ENCODE measurements at regions not wholly inside any gene's neighbourhood (a gene's known extent, or its start where the extent isn't known, plus 50 kb on each side); places are given as distances from the start of the nearest gene placed in this dataset.

DNA sequence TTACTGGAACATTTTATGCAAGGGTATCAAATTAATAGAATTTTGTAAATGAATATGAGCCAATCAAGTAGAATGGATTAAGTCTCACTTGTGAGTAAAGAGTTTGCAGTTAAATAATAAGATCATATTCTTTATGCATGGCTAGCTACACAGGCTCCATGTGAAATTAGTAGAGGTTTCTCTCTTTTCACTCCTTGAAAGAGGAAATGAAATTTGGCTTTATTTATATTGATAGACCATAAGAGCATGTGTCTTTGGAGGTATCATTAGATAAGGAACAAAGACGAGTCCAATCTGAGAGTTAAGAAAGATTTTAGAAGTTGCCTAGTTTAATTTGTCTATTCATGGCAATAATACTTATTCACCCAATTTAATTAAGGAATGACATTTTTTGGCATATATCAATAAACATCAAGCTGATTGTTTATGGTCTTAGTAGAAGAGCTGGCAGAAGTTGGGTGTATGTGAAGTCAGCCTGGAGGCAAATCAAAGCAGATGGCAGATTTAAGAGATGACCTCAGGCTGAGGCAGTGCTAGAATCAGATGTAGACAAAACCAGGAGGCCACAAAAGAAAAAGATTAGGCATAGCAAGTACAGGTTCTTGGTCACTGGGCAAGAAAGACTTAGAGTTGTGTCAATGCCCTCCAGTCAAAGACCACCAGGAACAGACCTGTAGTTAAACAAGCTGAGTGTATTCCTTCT is 406.5 kb upstream of the ARHGEF26 start:
- no peak for DNase-seq
- no peaks in the 10 kb centered on the region for H3K36me3 ChIP-seq (ENCODE audit: control insufficient read depth in 2 of 3, insufficient read depth in 3 of 3, low read length in 3 of 3)

DNA sequence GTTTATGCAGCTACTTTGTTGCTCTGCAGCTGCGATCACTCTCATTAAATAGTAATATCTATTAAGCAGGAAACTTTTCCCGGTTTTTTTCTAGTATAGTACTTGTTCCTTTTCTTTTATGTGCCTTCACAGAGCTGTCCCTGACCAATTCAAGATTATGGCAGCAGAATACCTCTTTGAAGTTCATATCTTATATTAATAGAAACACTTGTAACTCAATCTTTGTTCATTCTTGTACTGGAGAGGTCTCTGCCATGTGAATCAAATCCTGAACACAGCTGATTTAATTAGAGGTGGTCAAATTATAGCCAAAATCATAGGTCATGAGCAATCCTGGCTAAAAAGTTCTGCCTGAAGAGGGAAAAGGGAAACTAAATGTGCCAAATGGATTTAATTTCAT is 399.0 kb upstream of the ARHGEF26 start:
- Mint-ChIP-seq H3K36me3 (peaks cover 0 to 5% (median 0%) of the 10 kb centered on the region in 5 donors), H3K4me3 (no peak overlapping the region), H3K9me3 (peaks cover 0 to 2% (median 0%) of the 10 kb centered on the region in 11 donors), H3K27ac (no peak overlapping the region), H3K4me1 (no peaks in the 10 kb centered on the region), H3K27me3 (peaks cover 4 to 12% (median 5%) of the 10 kb centered on the region in 5 donors)
- Histone ChIP-seq H3K4me3 (ENCODE audit: low read length) (no peak overlapping the region), H3K9me3 (ENCODE audit: control insufficient read depth in 2 of 3, low read length in 3 of 3) (no peaks in the 10 kb centered on the region), H3K4me1 (ENCODE audit: control insufficient read depth in 2 of 2, insufficient read depth in 2 of 2, low read length in 2 of 2) (no peaks in the 10 kb centered on the region), H3K36me3 (ENCODE audit: control insufficient read depth in 2 of 3, insufficient read depth in 3 of 3, low read length in 3 of 3) (no peaks in the 10 kb centered on the region), H3K27ac (ENCODE audit: low read depth, low read length) (no peak overlapping the region), H3K27me3 (ENCODE audit: control insufficient read depth in 2 of 2, insufficient read depth in 2 of 2, low read length in 2 of 2) (no peaks in the 10 kb centered on the region)
- ATAC-seq (no peak), DNase-seq (no peak)
- intact Hi-C loops (cut with micrococcal nuclease), result no loop called here
- ChIA-PET CTCF (no interaction called here), POLR2A (no interaction called here)

More for the DNA sequence above, 406.5 kb upstream of the ARHGEF26 start:
- Mint-ChIP-seq H3K4me3 (no peak overlapping the region), H3K4me1 (no peaks in the 10 kb centered on the region), H3K36me3 (no peaks in the 10 kb centered on the region), H3K9me3 (peaks cover 0 to 10% (median 2%) of the 10 kb centered on the region in 11 donors), H3K27ac (no peak overlapping the region), H3K27me3 (peaks cover 0 to 8% (median 4%) of the 10 kb centered on the region in 5 donors)
- no peak for ATAC-seq
- Histone ChIP-seq H3K9me3 (ENCODE audit: control insufficient read depth in 2 of 3, low read length in 3 of 3) (no peaks in the 10 kb centered on the region), H3K4me3 (ENCODE audit: low read length) (no peak overlapping the region), H3K4me1 (ENCODE audit: control insufficient read depth in 2 of 2, insufficient read depth in 2 of 2, low read length in 2 of 2) (no peaks in the 10 kb centered on the region), H3K27ac (ENCODE audit: low read depth, low read length) (no peak overlapping the region), H3K27me3 (ENCODE audit: control insufficient read depth in 2 of 2, insufficient read depth in 2 of 2, low read length in 2 of 2) (no peaks in the 10 kb centered on the region)
- CTCF ChIA-PET, result interaction anchor here (0.7 kb wide), 1 partner anchor 23 kb away, joined by 3 read pairs; no protein-coding TSS in a partner anchor
- intact Hi-C loops (cut with micrococcal nuclease), result no loop called here
- POLR2A ChIA-PET, result no interaction called here

DNA sequence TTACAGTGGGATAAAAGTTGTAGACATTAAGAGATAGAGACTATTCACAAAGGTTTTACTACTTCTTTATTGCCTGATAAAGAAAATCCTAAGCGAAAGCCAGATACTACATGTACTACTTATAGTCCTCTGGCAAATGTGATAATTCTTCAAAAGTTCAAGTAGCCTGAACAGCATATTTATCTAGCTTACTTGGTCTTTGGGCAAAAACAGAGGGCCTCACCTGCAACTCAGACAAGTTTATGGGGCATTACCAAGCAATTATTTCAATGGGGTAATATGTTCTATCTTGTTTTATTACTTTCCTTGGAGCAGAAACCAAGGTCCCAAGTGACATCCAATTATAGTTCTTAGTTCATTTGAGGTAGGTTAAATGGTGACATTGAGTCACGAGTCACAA is 390.1 kb upstream of the ARHGEF26 start:
- DNase-seq (no peak), ATAC-seq (no peak)
- ChIA-PET CTCF (no interaction called here), POLR2A (no interaction called here)
- Mint-ChIP-seq H3K27ac (no peak overlapping the region), H3K9me3 (peaks cover 2 to 26% (median 11%) of the 10 kb centered on the region in 11 donors), H3K4me1 (no peaks in the 10 kb centered on the region), H3K4me3 (no peak overlapping the region), H3K36me3 (peaks cover 0 to 6% (median 0%) of the 10 kb centered on the region in 5 donors), H3K27me3 (peaks cover 0 to 9% (median 4%) of the 10 kb centered on the region in 5 donors)
- no peaks in the 10 kb centered on the region for H3K36me3 ChIP-seq (ENCODE audit: control insufficient read depth in 2 of 3, insufficient read depth in 3 of 3, low read length in 3 of 3)
- H3K4me1 ChIP-seq (ENCODE audit: control insufficient read depth in 2 of 2, insufficient read depth in 2 of 2, low read length in 2 of 2), result no peaks in the 10 kb centered on the region
- H3K27me3 ChIP-seq (ENCODE audit: control insufficient read depth in 2 of 2, insufficient read depth in 2 of 2, low read length in 2 of 2), result no peaks in the 10 kb centered on the region
- H3K27ac ChIP-seq (ENCODE audit: low read depth, low read length), result no peak overlapping the region
- H3K4me3 ChIP-seq (ENCODE audit: low read length), result no peak overlapping the region
- intact Hi-C loops (cut with micrococcal nuclease), result no loop called here
- H3K9me3 ChIP-seq (ENCODE audit: control insufficient read depth in 2 of 3, low read length in 3 of 3), result no peaks in the 10 kb centered on the region

DNA sequence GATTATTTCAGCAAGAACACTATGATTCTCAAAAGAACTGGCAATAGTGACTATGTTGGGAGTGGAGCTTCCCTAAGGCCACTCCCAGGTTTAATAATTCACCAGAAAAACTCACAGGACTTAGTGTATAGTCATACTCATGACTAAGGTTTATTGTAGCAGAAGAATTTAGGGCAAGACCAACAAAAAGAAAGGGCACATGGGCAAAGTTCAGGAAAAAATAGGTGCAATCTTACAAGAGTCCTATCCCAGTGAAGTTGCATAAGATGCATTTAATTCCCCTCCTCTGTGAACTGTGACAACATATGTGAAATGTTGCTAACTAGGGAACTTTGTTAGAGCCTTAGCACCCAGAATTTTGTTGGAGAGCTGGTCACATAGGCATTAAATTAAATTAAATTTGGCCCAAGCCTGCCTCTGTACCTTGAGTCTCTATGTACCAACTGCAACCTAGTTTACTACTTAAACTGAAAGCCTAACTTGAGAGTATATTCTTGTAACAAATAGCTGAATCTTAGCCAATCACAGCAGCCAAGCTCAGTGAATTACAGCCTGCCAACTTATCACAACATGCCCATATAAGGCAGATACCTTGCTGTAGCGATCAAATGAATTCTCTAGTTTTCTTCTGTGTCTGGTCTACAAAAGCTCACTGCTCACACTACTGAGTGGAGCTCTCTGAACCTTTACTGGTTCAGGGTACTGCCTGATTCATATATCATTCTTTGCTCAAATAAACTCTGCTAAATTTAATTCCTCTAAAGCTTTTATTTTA is 386.2 kb upstream of the ARHGEF26 start:
- no peak for ATAC-seq
- no peaks in the 10 kb centered on the region for H3K4me1 ChIP-seq (ENCODE audit: control insufficient read depth in 2 of 2, insufficient read depth in 2 of 2, low read length in 2 of 2)
- no peaks in the 10 kb centered on the region for H3K27me3 ChIP-seq (ENCODE audit: control insufficient read depth in 2 of 2, insufficient read depth in 2 of 2, low read length in 2 of 2)
- H3K27ac ChIP-seq (ENCODE audit: low read depth, low read length), result no peak overlapping the region
- CTCF ChIA-PET, result no interaction called here
- no peak for DNase-seq
- Mint-ChIP-seq H3K9me3 (peaks cover 2 to 26% (median 11%) of the 10 kb centered on the region in 11 donors), H3K27me3 (peaks cover 0 to 4% (median 0%) of the 10 kb centered on the region in 5 donors), H3K27ac (no peak overlapping the region), H3K36me3 (peaks cover 0 to 6% (median 4%) of the 10 kb centered on the region in 5 donors), H3K4me1 (peaks cover 0 to 1% (median 0%) of the 10 kb centered on the region in 7 donors), H3K4me3 (no peak overlapping the region)
- H3K9me3 ChIP-seq (ENCODE audit: control insufficient read depth in 2 of 3, low read length in 3 of 3), result no peaks in the 10 kb centered on the region
- H3K36me3 ChIP-seq (ENCODE audit: control insufficient read depth in 2 of 3, insufficient read depth in 3 of 3, low read length in 3 of 3), result no peaks in the 10 kb centered on the region
- no peak overlapping the region for H3K4me3 ChIP-seq (ENCODE audit: low read length)
- intact Hi-C loops (cut with micrococcal nuclease), result no loop called here
- POLR2A ChIA-PET, result no interaction called here

DNA sequence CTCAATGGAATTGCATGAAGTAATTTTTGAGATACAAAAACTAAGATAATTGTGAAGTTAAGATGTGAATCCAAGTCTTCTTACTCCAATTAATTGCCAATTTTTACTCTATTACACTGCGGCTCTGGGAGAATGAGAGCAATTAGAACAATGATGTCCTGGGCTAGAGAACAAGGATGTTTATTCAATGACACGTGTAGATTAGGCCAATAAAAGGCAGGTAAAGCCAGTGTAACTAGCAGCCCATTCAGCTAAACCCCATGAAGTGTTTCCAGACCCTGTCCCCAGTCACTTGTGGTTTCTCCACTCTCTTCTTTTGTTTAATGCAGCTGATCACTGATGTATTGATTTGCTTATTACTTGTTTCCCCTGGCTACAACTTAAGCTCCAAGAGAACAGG is 381.1 kb upstream of the ARHGEF26 start:
- no peaks in the 10 kb centered on the region for H3K4me1 ChIP-seq (ENCODE audit: control insufficient read depth in 2 of 2, insufficient read depth in 2 of 2, low read length in 2 of 2)
- H3K36me3 ChIP-seq (ENCODE audit: control insufficient read depth in 2 of 3, insufficient read depth in 3 of 3, low read length in 3 of 3), result no peaks in the 10 kb centered on the region
- DNase-seq (no peak), ATAC-seq (no peak)
- H3K4me1 Mint-ChIP-seq, result peaks cover 0 to 1% (median 0%) of the 10 kb centered on the region in 7 donors
- peaks cover 0 to 3% (median under 1%) of the 10 kb centered on the region in 11 donors for H3K9me3 Mint-ChIP-seq
- H3K4me3 ChIP-seq (ENCODE audit: low read length), result no peak overlapping the region
- POLR2A ChIA-PET, result no interaction called here
- H3K9me3 ChIP-seq (ENCODE audit: control insufficient read depth in 2 of 3, low read length in 3 of 3), result no peaks in the 10 kb centered on the region
- peaks cover 0 to 4% (median 0%) of the 10 kb centered on the region in 5 donors for H3K36me3 Mint-ChIP-seq
- H3K4me3 Mint-ChIP-seq, result no peak overlapping the region
- CTCF ChIA-PET, result no interaction called here
- H3K27me3 Mint-ChIP-seq, result peaks cover 0 to 4% (median 0%) of the 10 kb centered on the region in 5 donors
- intact Hi-C loops (cut with micrococcal nuclease), result no loop called here
- H3K27ac Mint-ChIP-seq, result no peak overlapping the region
- H3K27ac ChIP-seq (ENCODE audit: low read depth, low read length), result no peak overlapping the region
- no peaks in the 10 kb centered on the region for H3K27me3 ChIP-seq (ENCODE audit: control insufficient read depth in 2 of 2, insufficient read depth in 2 of 2, low read length in 2 of 2)

DNA sequence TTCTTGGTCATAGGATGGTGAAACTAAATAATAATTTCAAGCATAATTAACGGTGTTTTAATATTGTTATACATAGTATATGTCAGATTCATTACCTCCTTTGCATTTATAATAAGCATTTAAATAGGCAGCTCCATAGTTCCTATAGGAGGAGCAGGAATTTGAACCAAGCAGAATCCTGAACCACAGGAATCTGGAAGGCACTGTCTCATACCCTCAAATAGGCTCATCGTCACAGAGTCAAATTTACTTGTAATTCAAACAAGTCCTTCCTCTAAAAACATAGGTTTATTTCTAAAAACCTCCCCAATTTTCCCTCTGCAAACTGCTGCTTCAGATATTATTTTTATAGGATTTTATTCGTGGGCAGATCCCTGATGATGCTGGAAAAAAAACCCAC is 376.3 kb upstream of the ARHGEF26 start:
- Histone ChIP-seq H3K36me3 (ENCODE audit: control insufficient read depth in 2 of 3, insufficient read depth in 3 of 3, low read length in 3 of 3) (no peaks in the 10 kb centered on the region), H3K9me3 (ENCODE audit: control insufficient read depth in 2 of 3, low read length in 3 of 3) (no peaks in the 10 kb centered on the region), H3K27ac (ENCODE audit: low read depth, low read length) (no peak overlapping the region), H3K4me1 (ENCODE audit: control insufficient read depth in 2 of 2, insufficient read depth in 2 of 2, low read length in 2 of 2) (no peaks in the 10 kb centered on the region), H3K27me3 (ENCODE audit: control insufficient read depth in 2 of 2, insufficient read depth in 2 of 2, low read length in 2 of 2) (no peaks in the 10 kb centered on the region), H3K4me3 (ENCODE audit: low read length) (no peak overlapping the region)
- no peaks in the 10 kb centered on the region for H3K4me1 Mint-ChIP-seq
- peaks cover 0 to 3% (median 0%) of the 10 kb centered on the region in 11 donors for H3K9me3 Mint-ChIP-seq
- no peaks in the 10 kb centered on the region for H3K27me3 Mint-ChIP-seq
- H3K36me3 Mint-ChIP-seq, result no peaks in the 10 kb centered on the region
- ATAC-seq, result no peak
- POLR2A ChIA-PET, result no interaction called here
- CTCF ChIA-PET, result no interaction called here
- H3K27ac Mint-ChIP-seq, result no peak overlapping the region
- intact Hi-C loops (cut with micrococcal nuclease), result no loop called here
- no peak overlapping the region for H3K4me3 Mint-ChIP-seq
- no peak for DNase-seq
